Retina (tissue), 1 donor: ENCODE measurements at regions not wholly inside any gene's neighbourhood (a gene's known extent, or its start where the extent isn't known, plus 50 kb on each side); places are given as distances from the start of the nearest gene placed in this dataset.
"Not testable (repeated sequence)": the region's sequence is repeated elsewhere in the genome, so short reads cannot be mapped to it uniquely, and the experiment has no call there.

Experiments
- DNase-seq: peaks from one replicate; pipeline ENCODE4 v3.0.0-alpha.2; 2016

GRCh38 chr5:130549884-130550561 is 615.0 kb downstream of the HINT1 start:
- DNase-seq = no peak

- DNase-seq = no peak
Observed at GRCh38 chr5:130546211-130546610, 618.8 kb downstream of the HINT1 start.

GRCh38 chr5:130545291-130545690 is 619.8 kb downstream of the HINT1 start:
- DNase-seq = no peak

GRCh38 chr5:130541617-130542221 is 623.3 kb downstream of the HINT1 start:
- no peak for DNase-seq

GRCh38 chr5:130536691-130537090 is 628.4 kb downstream of the HINT1 start:
- no peak for DNase-seq

GRCh38 chr5:130532786-130533185 is 628.5 kb downstream of the CHSY3 start:
- no peak for DNase-seq

- no peak for DNase-seq
Observed at GRCh38 chr5:130529511-130530485, 625.5 kb downstream of the CHSY3 start.

- DNase-seq = no peak
Observed at GRCh38 chr5:130529111-130529510, 624.8 kb downstream of the CHSY3 start.

- DNase-seq = no peak
Observed at GRCh38 chr5:130528474-130528873, 624.2 kb downstream of the CHSY3 start.

- no peak for DNase-seq
Observed at GRCh38 chr5:130526708-130527107, 622.4 kb downstream of the CHSY3 start.

GRCh38 chr5:130520211-130520610 is 615.9 kb downstream of the CHSY3 start:
- no peak for DNase-seq

- no peak for DNase-seq
Observed at GRCh38 chr5:130514984-130515690, 610.9 kb downstream of the CHSY3 start.

- no peak for DNase-seq
Observed at GRCh38 chr5:130502702-130503101, 598.4 kb downstream of the CHSY3 start.

- DNase-seq = no peak
Observed at GRCh38 chr5:130501151-130501865, 597.0 kb downstream of the CHSY3 start.

- not testable (repeated sequence) for DNase-seq
Observed at GRCh38 chr5:130500495-130500894, 596.2 kb downstream of the CHSY3 start.

GRCh38 chr5:130496215-130496614 is 592.0 kb downstream of the CHSY3 start:
- no peak for DNase-seq

GRCh38 chr5:130488252-130488651 is 584.0 kb downstream of the CHSY3 start:
- no peak for DNase-seq

GRCh38 chr5:130479045-130479804 is 575.0 kb downstream of the CHSY3 start:
- no peak for DNase-seq

- no peak for DNase-seq
Observed at GRCh38 chr5:130476325-130476724, 572.1 kb downstream of the CHSY3 start.

- no peak for DNase-seq
Observed at GRCh38 chr5:130462516-130462915, 558.3 kb downstream of the CHSY3 start.

- DNase-seq = no peak
Observed at GRCh38 chr5:130455175-130455574, 550.9 kb downstream of the CHSY3 start.
